ENCODE measurements at regions not wholly inside any gene's neighbourhood (a gene's known extent, or its start where the extent isn't known, plus 50 kb on each side); places are given as distances from the start of the nearest gene placed in this dataset.

DNA sequence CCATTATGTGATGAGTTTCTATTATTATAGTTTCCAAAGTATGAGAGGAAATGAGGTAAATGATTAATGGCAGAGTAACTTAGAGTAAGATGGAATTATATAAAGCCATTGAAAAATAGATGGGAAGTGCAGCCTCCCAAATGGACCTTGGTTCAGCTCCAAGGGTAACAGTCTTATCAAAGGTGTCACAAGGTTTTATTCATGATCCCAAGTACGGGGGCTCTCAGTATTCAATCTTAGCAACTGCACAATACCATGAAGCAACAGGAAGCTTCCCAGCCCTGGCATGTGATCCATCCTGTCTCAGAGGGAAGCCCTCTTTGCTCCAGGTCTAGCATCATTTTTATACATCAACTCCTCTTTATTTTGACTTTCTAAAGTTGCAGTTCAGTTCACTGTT lies 948.2 kb downstream of the GALC start:
- Mint-ChIP-seq H3K4me3 (ENCODE audit: unreplicated experiment) (no peak overlapping the region), H3K27me3 (ENCODE audit: unreplicated experiment) (peaks cover 20% of the 10 kb centered on the region), H3K9me3 (ENCODE audit: unreplicated experiment) (no peaks in the 10 kb centered on the region), H3K36me3 (ENCODE audit: unreplicated experiment) (no peaks in the 10 kb centered on the region), H3K27ac (ENCODE audit: unreplicated experiment) (no peak overlapping the region), H3K4me1 (ENCODE audit: unreplicated experiment) (peaks cover 2% of the 10 kb centered on the region)
- DNase-seq (ENCODE audit: extremely low spot score, unreplicated experiment), result no peak
- TF ChIP-seq, protein P1, sequence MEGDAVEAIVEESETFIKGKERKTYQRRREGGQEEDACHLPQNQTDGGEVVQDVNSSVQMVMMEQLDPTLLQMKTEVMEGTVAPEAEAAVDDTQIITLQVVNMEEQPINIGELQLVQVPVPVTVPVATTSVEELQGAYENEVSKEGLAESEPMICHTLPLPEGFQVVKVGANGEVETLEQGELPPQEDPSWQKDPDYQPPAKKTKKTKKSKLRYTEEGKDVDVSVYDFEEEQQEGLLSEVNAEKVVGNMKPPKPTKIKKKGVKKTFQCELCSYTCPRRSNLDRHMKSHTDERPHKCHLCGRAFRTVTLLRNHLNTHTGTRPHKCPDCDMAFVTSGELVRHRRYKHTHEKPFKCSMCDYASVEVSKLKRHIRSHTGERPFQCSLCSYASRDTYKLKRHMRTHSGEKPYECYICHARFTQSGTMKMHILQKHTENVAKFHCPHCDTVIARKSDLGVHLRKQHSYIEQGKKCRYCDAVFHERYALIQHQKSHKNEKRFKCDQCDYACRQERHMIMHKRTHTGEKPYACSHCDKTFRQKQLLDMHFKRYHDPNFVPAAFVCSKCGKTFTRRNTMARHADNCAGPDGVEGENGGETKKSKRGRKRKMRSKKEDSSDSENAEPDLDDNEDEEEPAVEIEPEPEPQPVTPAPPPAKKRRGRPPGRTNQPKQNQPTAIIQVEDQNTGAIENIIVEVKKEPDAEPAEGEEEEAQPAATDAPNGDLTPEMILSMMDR (IDR thresholded peaks at IDR 0.05), result no peak

DNA sequence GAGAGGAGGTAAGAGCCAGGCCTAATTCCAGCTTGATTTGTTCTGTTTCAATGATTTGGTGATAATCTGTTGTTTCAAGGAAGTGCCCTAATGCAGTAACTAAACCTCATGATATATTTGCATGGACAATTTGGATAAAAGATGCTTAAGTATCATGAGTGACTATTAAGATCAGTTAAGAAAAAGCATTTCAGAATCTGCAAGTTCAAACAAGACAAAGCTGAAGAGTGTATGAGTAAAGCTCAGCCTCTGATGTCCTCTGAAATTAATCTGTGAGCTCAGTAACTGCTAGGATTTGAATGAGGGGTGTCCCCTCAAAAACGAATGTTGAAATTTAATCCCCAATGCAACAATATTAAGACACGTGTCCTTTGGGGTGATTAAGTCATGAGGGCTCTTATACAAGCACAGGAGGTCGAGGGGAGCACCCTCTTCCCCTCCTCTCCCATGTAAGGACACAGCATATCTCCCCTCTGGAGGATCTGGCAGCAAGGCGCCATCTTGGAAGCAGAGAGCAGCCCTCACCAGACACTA lies 949.2 kb downstream of the GALC start:
- peaks cover 2% of the 10 kb centered on the region for H3K9me3 Mint-ChIP-seq (ENCODE audit: unreplicated experiment)
- H3K27ac Mint-ChIP-seq (ENCODE audit: unreplicated experiment), result no peak overlapping the region
- H3K36me3 Mint-ChIP-seq (ENCODE audit: unreplicated experiment), result no peaks in the 10 kb centered on the region
- H3K4me1 Mint-ChIP-seq (ENCODE audit: unreplicated experiment), result peaks cover 2% of the 10 kb centered on the region
- DNase-seq (ENCODE audit: extremely low spot score, unreplicated experiment), result no peak
- peaks cover 21% of the 10 kb centered on the region for H3K27me3 Mint-ChIP-seq (ENCODE audit: unreplicated experiment)
- H3K4me3 Mint-ChIP-seq (ENCODE audit: unreplicated experiment), result no peak overlapping the region
- TF ChIP-seq, protein P1 (IDR thresholded peaks at IDR 0.05), result no peak

DNA sequence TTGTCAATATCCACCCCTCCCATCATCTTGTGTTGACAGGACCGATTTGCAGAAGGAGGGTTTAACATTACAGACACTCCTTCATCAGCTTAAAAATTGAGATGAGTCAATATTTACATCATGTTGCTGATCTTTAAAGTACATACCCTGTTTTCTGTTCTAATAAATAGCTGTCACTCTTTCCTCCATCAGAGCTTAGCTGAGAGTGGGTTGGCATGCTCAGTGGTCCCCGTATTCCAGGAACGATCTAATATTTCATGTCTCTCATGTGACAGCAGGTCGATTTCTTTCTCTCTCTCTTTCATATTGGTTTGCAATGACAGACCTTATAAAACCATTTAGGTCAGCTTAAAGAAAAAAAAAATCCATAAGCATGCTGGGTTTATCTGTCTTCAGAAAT lies 950.6 kb downstream of the GALC start:
- Mint-ChIP-seq H3K4me3 (ENCODE audit: unreplicated experiment) (no peak overlapping the region), H3K27me3 (ENCODE audit: unreplicated experiment) (peaks cover 25% of the 10 kb centered on the region), H3K4me1 (ENCODE audit: unreplicated experiment) (peaks cover 2% of the 10 kb centered on the region), H3K36me3 (ENCODE audit: unreplicated experiment) (no peaks in the 10 kb centered on the region), H3K9me3 (ENCODE audit: unreplicated experiment) (peaks cover 6% of the 10 kb centered on the region), H3K27ac (ENCODE audit: unreplicated experiment) (no peak overlapping the region)
- TF ChIP-seq, protein P1 (IDR thresholded peaks at IDR 0.05), result no peak
- no peak for DNase-seq (ENCODE audit: extremely low spot score, unreplicated experiment)

DNA sequence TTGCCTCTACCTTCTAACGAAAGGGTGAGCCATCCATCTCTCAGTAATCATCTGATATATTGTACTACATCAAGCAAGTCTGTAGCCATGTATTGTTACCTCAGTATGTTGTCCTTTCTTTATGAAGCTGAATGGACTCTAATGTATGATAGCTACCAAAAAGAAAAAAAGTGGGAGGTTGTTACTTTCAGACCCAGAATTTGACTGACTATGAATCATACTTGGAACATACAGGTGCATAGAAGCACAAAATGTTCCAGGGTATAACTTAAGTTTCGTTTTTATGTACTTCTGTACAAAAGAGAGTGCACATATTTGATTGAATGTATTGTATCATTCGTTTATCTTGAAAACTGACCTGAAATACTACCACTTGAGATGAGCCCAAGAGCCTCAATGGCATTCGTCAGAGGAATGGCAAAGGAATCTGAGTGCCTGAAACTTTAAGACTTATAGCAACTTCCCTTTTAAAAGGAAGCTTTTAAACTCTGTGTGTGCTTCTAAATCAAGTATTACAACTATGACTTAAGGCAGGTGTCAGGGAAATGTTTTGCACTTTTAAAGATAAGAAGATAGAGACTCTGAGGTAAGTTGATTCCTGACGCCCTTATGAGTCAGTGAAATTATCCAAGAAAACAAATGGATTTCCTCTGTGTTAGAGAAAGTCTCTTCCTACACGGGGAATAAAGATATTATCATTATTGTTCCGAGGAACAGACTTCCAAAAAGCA lies 951.5 kb downstream of the GALC start:
- H3K27ac Mint-ChIP-seq (ENCODE audit: unreplicated experiment), result no peak overlapping the region
- no peaks in the 10 kb centered on the region for H3K36me3 Mint-ChIP-seq (ENCODE audit: unreplicated experiment)
- H3K4me3 Mint-ChIP-seq (ENCODE audit: unreplicated experiment), result no peak overlapping the region
- peaks cover 25% of the 10 kb centered on the region for H3K27me3 Mint-ChIP-seq (ENCODE audit: unreplicated experiment)
- TF ChIP-seq, protein P1 (IDR thresholded peaks at IDR 0.05), result no peak
- no peak for DNase-seq (ENCODE audit: extremely low spot score, unreplicated experiment)
- peaks cover 2% of the 10 kb centered on the region for H3K4me1 Mint-ChIP-seq (ENCODE audit: unreplicated experiment)
- H3K9me3 Mint-ChIP-seq (ENCODE audit: unreplicated experiment), result peaks cover 6% of the 10 kb centered on the region

DNA sequence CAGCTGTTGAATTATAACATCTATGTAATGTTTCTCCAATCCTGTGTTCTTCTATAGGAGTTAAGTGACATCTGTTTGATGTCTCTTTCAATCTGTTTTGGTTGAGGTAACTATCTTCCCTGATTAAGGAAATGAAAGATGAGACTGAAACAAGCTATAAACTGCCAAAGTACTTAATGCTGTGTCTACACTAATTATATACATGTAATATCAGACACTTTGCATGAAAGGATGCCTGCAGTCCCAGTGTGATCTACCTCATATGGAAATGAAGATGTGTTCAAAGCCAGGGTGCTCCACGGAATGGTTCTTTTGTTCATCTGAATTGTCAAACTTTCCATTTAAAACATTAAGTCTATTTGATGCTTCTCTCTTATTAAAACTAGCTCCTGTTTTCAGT lies 958.3 kb downstream of the GALC start:
- Mint-ChIP-seq H3K4me1 (ENCODE audit: unreplicated experiment) (peaks cover 6% of the 10 kb centered on the region), H3K27ac (ENCODE audit: unreplicated experiment) (no peak overlapping the region), H3K4me3 (ENCODE audit: unreplicated experiment) (no peak overlapping the region), H3K36me3 (ENCODE audit: unreplicated experiment) (no peaks in the 10 kb centered on the region), H3K27me3 (ENCODE audit: unreplicated experiment) (peaks cover 12% of the 10 kb centered on the region), H3K9me3 (ENCODE audit: unreplicated experiment) (peaks cover 6% of the 10 kb centered on the region)
- TF ChIP-seq, protein P1 (IDR thresholded peaks at IDR 0.05), result no peak
- no peak for DNase-seq (ENCODE audit: extremely low spot score, unreplicated experiment)

Measured in osteocyte (in vitro differentiated cells).